Neural progenitor cell (in vitro differentiated cells): ENCODE measurements at regions not wholly inside any gene's neighbourhood (a gene's known extent, or its start where the extent isn't known, plus 50 kb on each side); places are given as distances from the start of the nearest gene placed in this dataset.

ENCODE experiments used
- EZH2 ChIP-seq: fragments of 200-600 bp; sonication (generic); IDR thresholded peaks from 2 replicates; pipeline ENCODE4 v1.6.1; 2017; ENCODE audit warnings: antibody characterized with exemption, mild to moderate bottlenecking, moderate library complexity
- EZH2phosphoT487 ChIP-seq: fragments of 200-600 bp; sonication (generic); IDR thresholded peaks from 2 replicates; pipeline ENCODE4 v1.6.1; 2017; ENCODE audit warnings: antibody characterized with exemption
- TF ChIP-seq, protein P1 (sequence below): fragments of 200-600 bp; sonication (generic); IDR thresholded peaks from 2 replicates; pipeline ENCODE4 v1.5.1; 2017; ENCODE audit warnings: antibody characterized with exemption, mild to moderate bottlenecking

DNA sequence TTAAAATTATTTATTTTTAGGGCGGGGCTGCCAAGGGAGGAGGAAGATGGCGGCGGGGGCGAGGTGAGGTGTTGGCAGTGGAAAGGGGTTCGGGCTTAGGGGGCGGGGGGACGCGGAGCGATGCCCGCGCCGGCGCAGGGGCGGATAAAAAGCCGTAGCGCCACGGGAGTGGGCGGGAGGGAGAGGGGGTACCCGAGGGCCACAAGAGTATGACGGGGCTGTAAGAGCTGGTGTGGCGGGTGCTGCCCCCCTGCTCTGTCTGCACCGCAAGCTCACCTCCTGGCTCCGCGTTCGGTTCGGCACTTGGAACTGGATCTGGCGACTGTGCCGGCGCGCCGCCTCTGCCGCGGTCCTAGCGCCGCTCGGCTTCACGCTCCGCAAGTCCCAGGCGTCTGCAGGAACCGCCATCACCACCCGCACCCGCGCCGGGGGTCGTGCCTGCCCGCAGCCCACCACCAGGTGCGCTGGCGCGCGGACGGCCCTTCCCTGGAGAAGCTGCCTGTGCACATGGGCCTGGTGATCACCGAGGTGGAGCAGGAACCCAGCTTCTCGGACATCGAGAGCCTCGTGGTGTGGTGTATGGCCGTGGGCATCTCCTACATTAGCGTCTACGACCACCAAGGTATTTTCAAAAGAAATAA lies 265.2 kb upstream of the SGCG start:
- TF ChIP-seq, protein P1, sequence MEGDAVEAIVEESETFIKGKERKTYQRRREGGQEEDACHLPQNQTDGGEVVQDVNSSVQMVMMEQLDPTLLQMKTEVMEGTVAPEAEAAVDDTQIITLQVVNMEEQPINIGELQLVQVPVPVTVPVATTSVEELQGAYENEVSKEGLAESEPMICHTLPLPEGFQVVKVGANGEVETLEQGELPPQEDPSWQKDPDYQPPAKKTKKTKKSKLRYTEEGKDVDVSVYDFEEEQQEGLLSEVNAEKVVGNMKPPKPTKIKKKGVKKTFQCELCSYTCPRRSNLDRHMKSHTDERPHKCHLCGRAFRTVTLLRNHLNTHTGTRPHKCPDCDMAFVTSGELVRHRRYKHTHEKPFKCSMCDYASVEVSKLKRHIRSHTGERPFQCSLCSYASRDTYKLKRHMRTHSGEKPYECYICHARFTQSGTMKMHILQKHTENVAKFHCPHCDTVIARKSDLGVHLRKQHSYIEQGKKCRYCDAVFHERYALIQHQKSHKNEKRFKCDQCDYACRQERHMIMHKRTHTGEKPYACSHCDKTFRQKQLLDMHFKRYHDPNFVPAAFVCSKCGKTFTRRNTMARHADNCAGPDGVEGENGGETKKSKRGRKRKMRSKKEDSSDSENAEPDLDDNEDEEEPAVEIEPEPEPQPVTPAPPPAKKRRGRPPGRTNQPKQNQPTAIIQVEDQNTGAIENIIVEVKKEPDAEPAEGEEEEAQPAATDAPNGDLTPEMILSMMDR = peak; percentile 44
- TF ChIP-seq EZH2phosphoT487 (no peak), EZH2 (no peak)
